ENCODE measurements at regions not wholly inside any gene's neighbourhood (a gene's known extent, or its start where the extent isn't known, plus 50 kb on each side); places are given as distances from the start of the nearest gene placed in this dataset.

DNA sequence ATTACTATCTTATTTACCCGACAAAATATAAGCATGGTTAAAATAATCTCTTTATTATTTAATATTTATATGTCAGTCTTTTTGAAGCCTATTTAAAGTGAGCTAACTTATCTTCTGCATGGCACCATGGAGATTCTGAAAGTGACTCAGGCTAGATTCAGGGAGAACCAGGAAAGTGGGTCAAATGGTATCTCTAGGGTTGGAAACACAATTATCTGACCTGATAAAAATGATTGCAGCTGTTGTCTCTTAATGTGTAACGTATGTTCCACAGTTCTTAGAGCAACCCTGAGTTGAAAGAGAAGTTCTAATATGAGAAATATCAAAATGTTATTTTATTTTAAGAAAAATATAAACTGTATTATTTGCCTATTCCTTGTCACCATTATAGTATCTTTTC lies 143.1 kb upstream of the CARD18 start:
- Histone ChIP-seq H3K4me1 (ENCODE audit: control insufficient read depth, insufficient read depth, low read length) (no peaks in the 10 kb centered on the region), H3K4me3 (ENCODE audit: low read depth, low read length) (no peak overlapping the region), H3K36me3 (ENCODE audit: control insufficient read depth in 2 of 2, insufficient read depth in 1 of 2, low read length in 2 of 2) (no peaks in the 10 kb centered on the region), H3K27ac (ENCODE audit: extremely low read depth, low read depth, low read length) (no peak overlapping the region), H3K9me3 (ENCODE audit: control insufficient read depth, insufficient read depth, low read depth, low read length) (no peaks in the 10 kb centered on the region)
- ChIA-PET CTCF (no interaction called here), POLR2A (no interaction called here)
- TF ChIP-seq, protein P1, sequence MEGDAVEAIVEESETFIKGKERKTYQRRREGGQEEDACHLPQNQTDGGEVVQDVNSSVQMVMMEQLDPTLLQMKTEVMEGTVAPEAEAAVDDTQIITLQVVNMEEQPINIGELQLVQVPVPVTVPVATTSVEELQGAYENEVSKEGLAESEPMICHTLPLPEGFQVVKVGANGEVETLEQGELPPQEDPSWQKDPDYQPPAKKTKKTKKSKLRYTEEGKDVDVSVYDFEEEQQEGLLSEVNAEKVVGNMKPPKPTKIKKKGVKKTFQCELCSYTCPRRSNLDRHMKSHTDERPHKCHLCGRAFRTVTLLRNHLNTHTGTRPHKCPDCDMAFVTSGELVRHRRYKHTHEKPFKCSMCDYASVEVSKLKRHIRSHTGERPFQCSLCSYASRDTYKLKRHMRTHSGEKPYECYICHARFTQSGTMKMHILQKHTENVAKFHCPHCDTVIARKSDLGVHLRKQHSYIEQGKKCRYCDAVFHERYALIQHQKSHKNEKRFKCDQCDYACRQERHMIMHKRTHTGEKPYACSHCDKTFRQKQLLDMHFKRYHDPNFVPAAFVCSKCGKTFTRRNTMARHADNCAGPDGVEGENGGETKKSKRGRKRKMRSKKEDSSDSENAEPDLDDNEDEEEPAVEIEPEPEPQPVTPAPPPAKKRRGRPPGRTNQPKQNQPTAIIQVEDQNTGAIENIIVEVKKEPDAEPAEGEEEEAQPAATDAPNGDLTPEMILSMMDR (tag by site-specific recombination; IDR thresholded peaks at IDR 0.05): no peak
- TF ChIP-seq ZNF292 (tag by site-specific recombination; IDR thresholded peaks at IDR 0.05; ENCODE audit: borderline replicate concordance, low read depth): no peak
- TF ChIP-seq ZSCAN23 (tag by site-specific recombination; IDR thresholded peaks at IDR 0.05): no peak
- no peak for TF ChIP-seq ZNF560 (tag by site-specific recombination; IDR thresholded peaks at IDR 0.05; ENCODE audit: borderline replicate concordance)
- TF ChIP-seq, protein P2, sequence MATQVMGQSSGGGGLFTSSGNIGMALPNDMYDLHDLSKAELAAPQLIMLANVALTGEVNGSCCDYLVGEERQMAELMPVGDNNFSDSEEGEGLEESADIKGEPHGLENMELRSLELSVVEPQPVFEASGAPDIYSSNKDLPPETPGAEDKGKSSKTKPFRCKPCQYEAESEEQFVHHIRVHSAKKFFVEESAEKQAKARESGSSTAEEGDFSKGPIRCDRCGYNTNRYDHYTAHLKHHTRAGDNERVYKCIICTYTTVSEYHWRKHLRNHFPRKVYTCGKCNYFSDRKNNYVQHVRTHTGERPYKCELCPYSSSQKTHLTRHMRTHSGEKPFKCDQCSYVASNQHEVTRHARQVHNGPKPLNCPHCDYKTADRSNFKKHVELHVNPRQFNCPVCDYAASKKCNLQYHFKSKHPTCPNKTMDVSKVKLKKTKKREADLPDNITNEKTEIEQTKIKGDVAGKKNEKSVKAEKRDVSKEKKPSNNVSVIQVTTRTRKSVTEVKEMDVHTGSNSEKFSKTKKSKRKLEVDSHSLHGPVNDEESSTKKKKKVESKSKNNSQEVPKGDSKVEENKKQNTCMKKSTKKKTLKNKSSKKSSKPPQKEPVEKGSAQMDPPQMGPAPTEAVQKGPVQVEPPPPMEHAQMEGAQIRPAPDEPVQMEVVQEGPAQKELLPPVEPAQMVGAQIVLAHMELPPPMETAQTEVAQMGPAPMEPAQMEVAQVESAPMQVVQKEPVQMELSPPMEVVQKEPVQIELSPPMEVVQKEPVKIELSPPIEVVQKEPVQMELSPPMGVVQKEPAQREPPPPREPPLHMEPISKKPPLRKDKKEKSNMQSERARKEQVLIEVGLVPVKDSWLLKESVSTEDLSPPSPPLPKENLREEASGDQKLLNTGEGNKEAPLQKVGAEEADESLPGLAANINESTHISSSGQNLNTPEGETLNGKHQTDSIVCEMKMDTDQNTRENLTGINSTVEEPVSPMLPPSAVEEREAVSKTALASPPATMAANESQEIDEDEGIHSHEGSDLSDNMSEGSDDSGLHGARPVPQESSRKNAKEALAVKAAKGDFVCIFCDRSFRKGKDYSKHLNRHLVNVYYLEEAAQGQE (tag by site-specific recombination; IDR thresholded peaks at IDR 0.05): no peak
- TF ChIP-seq SALL2 (tag by site-specific recombination; IDR thresholded peaks at IDR 0.05; ENCODE audit: borderline replicate concordance): no peak
- no peak for TF ChIP-seq KLF1 (tag by site-specific recombination; IDR thresholded peaks at IDR 0.05)
- TF ChIP-seq ZNF37A (tag by site-specific recombination; IDR thresholded peaks at IDR 0.05): no peak
- TF ChIP-seq ZNF157 (tag by site-specific recombination; IDR thresholded peaks at IDR 0.05): no peak
- TF ChIP-seq ZBTB48 (tag by site-specific recombination; IDR thresholded peaks at IDR 0.05): no peak
- TF ChIP-seq ZEB2 (tag by site-specific recombination; IDR thresholded peaks at IDR 0.05): no peak
- no peak for TF ChIP-seq TCF7L2 (IDR thresholded peaks at IDR 0.05; ENCODE audit: borderline replicate concordance, low read depth, low read length)
- no peak for TF ChIP-seq HOXD13 (CRISPR knock-in tag; IDR thresholded peaks at IDR 0.05; ENCODE audit: borderline replicate concordance)

DNA sequence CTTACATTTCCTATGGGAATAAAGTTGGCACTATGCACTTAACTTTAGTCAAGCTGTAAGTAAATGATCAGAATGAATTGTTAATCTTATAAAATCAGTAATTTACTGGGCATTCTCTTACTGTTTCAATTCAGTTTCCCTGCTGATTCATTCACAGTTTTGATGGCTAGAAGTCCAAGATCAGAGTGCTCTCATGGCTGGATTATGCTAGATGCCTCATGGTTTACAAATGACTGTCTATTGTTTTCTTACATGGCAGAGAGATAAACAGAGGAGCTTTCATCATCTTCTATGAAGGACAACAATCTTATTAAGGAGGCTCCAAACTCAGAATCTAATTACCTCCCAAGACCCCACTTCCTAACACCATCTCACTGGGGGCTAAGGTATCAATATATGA lies 135.1 kb upstream of the CARD18 start:
- TF ChIP-seq, protein P3, sequence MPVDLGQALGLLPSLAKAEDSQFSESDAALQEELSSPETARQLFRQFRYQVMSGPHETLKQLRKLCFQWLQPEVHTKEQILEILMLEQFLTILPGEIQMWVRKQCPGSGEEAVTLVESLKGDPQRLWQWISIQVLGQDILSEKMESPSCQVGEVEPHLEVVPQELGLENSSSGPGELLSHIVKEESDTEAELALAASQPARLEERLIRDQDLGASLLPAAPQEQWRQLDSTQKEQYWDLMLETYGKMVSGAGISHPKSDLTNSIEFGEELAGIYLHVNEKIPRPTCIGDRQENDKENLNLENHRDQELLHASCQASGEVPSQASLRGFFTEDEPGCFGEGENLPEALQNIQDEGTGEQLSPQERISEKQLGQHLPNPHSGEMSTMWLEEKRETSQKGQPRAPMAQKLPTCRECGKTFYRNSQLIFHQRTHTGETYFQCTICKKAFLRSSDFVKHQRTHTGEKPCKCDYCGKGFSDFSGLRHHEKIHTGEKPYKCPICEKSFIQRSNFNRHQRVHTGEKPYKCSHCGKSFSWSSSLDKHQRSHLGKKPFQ (tag by site-specific recombination; IDR thresholded peaks at IDR 0.05): no peak
- TF ChIP-seq ZNF2 (tag by site-specific recombination; IDR thresholded peaks at IDR 0.05) (no peak), ZNF473 (tag by site-specific recombination; IDR thresholded peaks at IDR 0.05) (no peak)
- CTCF ChIA-PET: no interaction called here
- Histone ChIP-seq H3K4me3 (ENCODE audit: low read depth, low read length) (no peak overlapping the region), H3K4me1 (ENCODE audit: control insufficient read depth, insufficient read depth, low read length) (no peaks in the 10 kb centered on the region), H3K27ac (ENCODE audit: extremely low read depth, low read depth, low read length) (no peak overlapping the region), H3K9me3 (ENCODE audit: control insufficient read depth, insufficient read depth, low read depth, low read length) (no peaks in the 10 kb centered on the region), H3K36me3 (ENCODE audit: control insufficient read depth in 2 of 2, insufficient read depth in 1 of 2, low read length in 2 of 2) (no peaks in the 10 kb centered on the region)
- POLR2A ChIA-PET: no interaction called here
